Fibroblast of lung (primary cell): ENCODE measurements at regions not wholly inside any gene's neighbourhood (a gene's known extent, or its start where the extent isn't known, plus 50 kb on each side); places are given as distances from the start of the nearest gene placed in this dataset.

Experiments
- DNase-seq, 2 donors: peaks; one replicate each; pipeline versions ENCODE4 v3.0.0 to v3.0.0-alpha.2; 2010; ENCODE audit warnings: low read depth in 2 of 2
- H2AFZ ChIP-seq: 2 replicates; pipeline ENCODE4 v1.5.1; 2012; ENCODE audit warnings: low read length, control low read depth, inconsistent platforms
- H3K27ac ChIP-seq: 2 replicates; pipeline ENCODE4 v1.5.1; 2011; ENCODE audit warnings: low read length, control low read depth; ENCODE audit not compliant: insufficient read depth
- H3K27me3 ChIP-seq: 2 replicates; pipeline ENCODE4 v1.5.1; 2011; ENCODE audit warnings: mild to moderate bottlenecking, low read length; ENCODE audit not compliant: control insufficient read depth, insufficient read depth
- H3K36me3 ChIP-seq: 2 replicates; pipeline ENCODE4 v1.5.1; 2011; ENCODE audit warnings: low read length; ENCODE audit not compliant: control insufficient read depth, insufficient read depth
- H3K4me1 ChIP-seq: 2 replicates; pipeline ENCODE4 v1.5.1; 2011; ENCODE audit warnings: low read length; ENCODE audit not compliant: control insufficient read depth, insufficient read depth; ENCODE audit errors: extremely low read depth
- H3K4me2 ChIP-seq: 2 replicates; pipeline ENCODE4 v1.5.1; 2011; ENCODE audit warnings: low read length, control low read depth; ENCODE audit not compliant: insufficient read depth; ENCODE audit errors: extremely low read depth
- H3K4me3 ChIP-seq, 4 experiments: fragments of 200-600 bp in 1 of 4; sonication (generic) in 1 of 4; replicated peaks in 1 of 4; 2 replicates each; pipeline ENCODE4 v1.5.1; 2011 to 2016; ENCODE audit warnings: low read length in 4 of 4, low read depth in 3 of 4, mild to moderate bottlenecking in 3 of 4, control low read depth in 2 of 4, inconsistent platforms in 1 of 4, mixed read lengths in 1 of 4; ENCODE audit not compliant: insufficient read depth in 1 of 4; ENCODE audit errors: control extremely low read depth in 1 of 4
- H3K79me2 ChIP-seq: 2 replicates; pipeline ENCODE4 v1.5.1; 2012; ENCODE audit warnings: mild to moderate bottlenecking, low read length, inconsistent platforms; ENCODE audit not compliant: control insufficient read depth, insufficient read depth
- H3K9ac ChIP-seq: 2 replicates; pipeline ENCODE4 v1.5.1; 2011; ENCODE audit warnings: mild to moderate bottlenecking, low read length, control low read depth; ENCODE audit not compliant: insufficient read depth
- H3K9me3 ChIP-seq: 2 replicates; pipeline ENCODE4 v1.5.1; 2012; ENCODE audit warnings: low read depth, low read length; ENCODE audit not compliant: control insufficient read depth, insufficient read depth
- H4K20me1 ChIP-seq: 2 replicates; pipeline ENCODE4 v1.5.1; 2011; ENCODE audit warnings: low read length; ENCODE audit not compliant: control insufficient read depth, insufficient read depth; ENCODE audit errors: extremely low read depth
- EZH2 ChIP-seq: IDR thresholded peaks from 2 replicates; pipeline ENCODE4 v1.5.1; 2012; ENCODE audit warnings: low read length, control low read depth, mild to moderate bottlenecking; ENCODE audit errors: missing control alignments
- TF ChIP-seq, protein P1 (sequence below), 2 donors: IDR thresholded peaks in 1 of 2; conservative IDR thresholded peaks in 1 of 2; 1 replicate in 1 of 2; 2 replicates in 1 of 2; pipeline ENCODE4 v1.5.1; 2011 to 2012; ENCODE audit warnings: low read length in 2 of 2, control low read depth in 1 of 2, inconsistent platforms in 1 of 2, low read depth in 1 of 2, mild to moderate bottlenecking in 1 of 2

DNA sequence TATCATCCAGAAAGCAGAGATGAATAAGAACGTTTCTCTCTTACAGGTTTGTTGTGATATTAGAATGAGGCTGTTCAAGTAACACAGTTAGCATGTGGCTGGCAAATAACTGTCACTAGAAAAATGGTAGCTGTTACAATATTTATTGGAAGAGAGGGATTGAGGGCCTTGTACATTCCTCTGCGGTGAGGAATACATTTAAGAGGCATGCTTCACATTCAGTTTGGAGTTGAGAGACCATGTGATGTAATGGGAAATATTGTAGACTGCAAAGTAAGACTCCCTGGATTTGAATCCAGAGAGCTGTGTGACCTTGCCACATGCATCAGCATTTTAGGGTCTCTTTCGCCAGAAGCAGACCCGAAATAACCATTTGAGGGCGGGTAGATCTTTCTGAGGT is 104.8 kb upstream of the KIT start:
- Histone ChIP-seq H3K9me3 (no peaks in the 10 kb centered on the region), H3K27ac (no peak overlapping the region), H3K4me1 (no peaks in the 10 kb centered on the region), H3K27me3 (no peaks in the 10 kb centered on the region), H3K79me2 (no peaks in the 10 kb centered on the region), H4K20me1 (no peaks in the 10 kb centered on the region), H3K36me3 (no peaks in the 10 kb centered on the region), H2AFZ (no peak overlapping the region), H3K9ac (no peak overlapping the region), H3K4me3 (no peak overlapping the region), H3K4me2 (no peak overlapping the region)
- DNase-seq, result peak; percentile 22 to 50
- TF ChIP-seq, protein P1, sequence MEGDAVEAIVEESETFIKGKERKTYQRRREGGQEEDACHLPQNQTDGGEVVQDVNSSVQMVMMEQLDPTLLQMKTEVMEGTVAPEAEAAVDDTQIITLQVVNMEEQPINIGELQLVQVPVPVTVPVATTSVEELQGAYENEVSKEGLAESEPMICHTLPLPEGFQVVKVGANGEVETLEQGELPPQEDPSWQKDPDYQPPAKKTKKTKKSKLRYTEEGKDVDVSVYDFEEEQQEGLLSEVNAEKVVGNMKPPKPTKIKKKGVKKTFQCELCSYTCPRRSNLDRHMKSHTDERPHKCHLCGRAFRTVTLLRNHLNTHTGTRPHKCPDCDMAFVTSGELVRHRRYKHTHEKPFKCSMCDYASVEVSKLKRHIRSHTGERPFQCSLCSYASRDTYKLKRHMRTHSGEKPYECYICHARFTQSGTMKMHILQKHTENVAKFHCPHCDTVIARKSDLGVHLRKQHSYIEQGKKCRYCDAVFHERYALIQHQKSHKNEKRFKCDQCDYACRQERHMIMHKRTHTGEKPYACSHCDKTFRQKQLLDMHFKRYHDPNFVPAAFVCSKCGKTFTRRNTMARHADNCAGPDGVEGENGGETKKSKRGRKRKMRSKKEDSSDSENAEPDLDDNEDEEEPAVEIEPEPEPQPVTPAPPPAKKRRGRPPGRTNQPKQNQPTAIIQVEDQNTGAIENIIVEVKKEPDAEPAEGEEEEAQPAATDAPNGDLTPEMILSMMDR (conservative IDR thresholded peaks at IDR 0.05 in 1 of 2, IDR thresholded peaks at IDR 0.05 in 1 of 2; ENCODE audit: low read depth in 1 of 2, low read length in 2 of 2), result no peak
- TF ChIP-seq EZH2, result no peak

DNA sequence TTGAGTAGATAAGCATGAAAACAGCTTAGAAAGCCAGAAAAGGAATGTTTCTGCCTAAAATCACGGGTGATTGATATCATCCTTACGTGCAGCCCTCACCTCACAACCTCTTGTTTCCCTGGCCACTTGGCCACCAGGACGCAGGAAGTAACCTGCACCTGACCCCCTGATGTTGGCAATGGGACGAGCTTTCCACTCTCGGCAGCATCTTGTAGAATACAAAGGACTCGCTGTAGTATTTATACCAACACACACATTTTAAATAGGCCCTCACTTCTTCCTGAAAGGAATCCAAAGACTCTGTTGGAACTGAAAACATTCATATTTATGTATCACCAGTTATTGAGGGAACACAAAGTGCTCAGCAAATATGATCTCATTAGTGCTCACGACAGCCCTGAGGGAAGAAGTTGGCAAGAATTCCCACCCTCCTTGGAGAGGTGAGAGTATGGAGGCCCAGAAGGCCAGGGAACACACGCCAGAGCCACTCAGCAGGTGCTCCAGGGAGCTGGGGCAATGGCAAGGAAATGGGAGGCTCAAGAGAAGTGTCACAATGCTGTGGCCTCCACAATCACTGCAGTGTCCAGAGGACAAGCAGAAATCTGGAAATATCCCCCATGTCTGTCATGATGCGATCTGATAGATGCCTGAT is 103.3 kb upstream of the KIT start:
- Histone ChIP-seq H3K9ac (no peak overlapping the region), H3K4me3 (no peak overlapping the region), H3K27me3 (no peaks in the 10 kb centered on the region), H3K27ac (no peak overlapping the region), H2AFZ (no peak overlapping the region), H4K20me1 (no peaks in the 10 kb centered on the region), H3K36me3 (no peaks in the 10 kb centered on the region), H3K4me2 (no peak overlapping the region), H3K79me2 (no peaks in the 10 kb centered on the region), H3K4me1 (no peaks in the 10 kb centered on the region), H3K9me3 (no peaks in the 10 kb centered on the region)
- TF ChIP-seq, protein P1 (conservative IDR thresholded peaks at IDR 0.05 in 1 of 2, IDR thresholded peaks at IDR 0.05 in 1 of 2; ENCODE audit: low read depth in 1 of 2, low read length in 2 of 2), result no peak
- TF ChIP-seq EZH2, result no peak
- DNase-seq, result no peak

DNA sequence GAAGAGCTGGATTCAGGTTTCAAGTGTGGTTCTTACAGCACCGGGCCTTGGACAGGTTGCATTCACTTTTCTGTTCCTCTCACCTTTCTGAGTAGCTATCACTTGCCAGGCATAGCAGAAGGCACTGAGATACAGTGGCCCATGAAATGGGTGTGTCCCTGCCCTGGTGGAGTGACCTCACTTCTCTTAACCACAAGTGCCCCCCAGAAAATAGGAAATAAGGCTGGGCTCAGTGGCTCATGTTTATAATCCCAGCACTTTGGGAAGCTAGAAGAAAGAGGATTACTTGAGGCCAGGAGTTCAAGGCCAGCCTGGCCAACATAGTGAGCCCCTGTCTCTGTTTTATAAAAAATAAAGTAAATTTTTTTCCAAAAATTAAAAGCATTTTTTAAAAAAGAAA is 101.7 kb upstream of the KIT start:
- no peaks in the 10 kb centered on the region for H4K20me1 ChIP-seq
- no peak for DNase-seq

More for the DNA sequence above, 101.7 kb upstream of the KIT start:
- Histone ChIP-seq H3K4me2 (no peak overlapping the region), H3K4me3 (no peak overlapping the region), H3K27ac (no peak overlapping the region), H3K9me3 (no peaks in the 10 kb centered on the region), H3K36me3 (no peaks in the 10 kb centered on the region), H3K79me2 (no peaks in the 10 kb centered on the region), H3K27me3 (no peaks in the 10 kb centered on the region), H3K4me1 (no peaks in the 10 kb centered on the region), H2AFZ (no peak overlapping the region), H3K9ac (no peak overlapping the region)
- no peak for TF ChIP-seq EZH2
- TF ChIP-seq, protein P1 (conservative IDR thresholded peaks at IDR 0.05 in 1 of 2, IDR thresholded peaks at IDR 0.05 in 1 of 2; ENCODE audit: low read depth in 1 of 2, low read length in 2 of 2), result no peak
